Left ventricle myocardium inferior (tissue), 1 donor: ENCODE measurements at regions not wholly inside any gene's neighbourhood (a gene's known extent, or its start where the extent isn't known, plus 50 kb on each side); places are given as distances from the start of the nearest gene placed in this dataset.
A peak's percentile ranks its signal among the peaks of the same experiment; 100 is the strongest.

ENCODE experiments used
- DNase-seq: peaks from one replicate; pipeline ENCODE4 v3.0.0-alpha.2; 2020
- H3K27ac ChIP-seq: fragments of 200-600 bp; replicated peaks from 2 replicates; pipeline ENCODE4 v1.8.0; 2021
- H3K27me3 ChIP-seq: fragments of 200-600 bp; 2 replicates; pipeline ENCODE4 v1.8.0; 2021; ENCODE audit warnings: low read depth
- H3K36me3 ChIP-seq: fragments of 200-600 bp; 2 replicates; pipeline ENCODE4 v1.8.0; 2021
- H3K4me1 ChIP-seq: fragments of 200-600 bp; 2 replicates; pipeline ENCODE4 v1.8.0; 2021
- H3K4me3 ChIP-seq: fragments of 200-600 bp; 2 replicates; pipeline ENCODE4 v1.8.0; 2021; ENCODE audit warnings: mild to moderate bottlenecking, moderate library complexity
- H3K9me3 ChIP-seq: fragments of 200-600 bp; replicated peaks from 2 replicates; pipeline ENCODE4 v1.8.0; 2021
- intact Hi-C: fragments of 100-400 bp; cut with micrococcal nuclease; formaldehyde crosslinking; loops from one replicate; pipeline ENCODE4 v1.11.0; 2022
- TF ChIP-seq, protein P1 (sequence below): fragments of 200-600 bp; IDR thresholded peaks from 2 replicates; pipeline ENCODE4 v1.8.0; 2021; ENCODE audit warnings: antibody characterized with exemption, mild to moderate bottlenecking, borderline replicate concordance
- donor health status: DM: no; HTN: yes; CAD: no; lungs with severe emphysema.

DNA sequence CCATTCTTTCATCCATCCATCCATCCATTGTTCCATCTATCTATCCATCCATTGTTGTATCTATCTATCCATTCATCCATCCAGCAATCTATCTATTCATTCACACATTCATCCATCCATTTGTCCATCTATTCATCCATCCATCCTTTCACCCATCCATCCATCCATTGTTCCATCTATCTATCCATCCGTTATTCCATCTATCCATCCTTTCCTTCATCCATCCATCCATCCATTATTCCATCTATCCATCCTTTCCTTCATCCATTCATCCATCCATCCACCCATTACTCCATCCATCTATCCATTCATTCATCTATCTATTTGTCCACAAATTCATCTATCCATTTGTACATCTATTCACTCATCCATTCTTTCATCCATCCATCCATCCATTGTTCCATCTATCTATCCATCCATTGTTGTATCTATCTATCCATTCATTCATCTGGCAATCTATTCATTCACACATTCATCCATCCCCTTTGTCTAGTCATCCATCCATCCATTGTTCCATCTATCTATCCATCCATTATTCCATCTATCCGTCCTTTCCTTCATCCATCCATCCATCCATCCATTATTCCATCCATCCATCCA lies 65.9 kb upstream of the ANO1 start:
- no peak overlapping the region for H3K4me3 ChIP-seq
- intact Hi-C loops: no loop called here
- H3K27ac ChIP-seq: no peak overlapping the region
- TF ChIP-seq, protein P1, sequence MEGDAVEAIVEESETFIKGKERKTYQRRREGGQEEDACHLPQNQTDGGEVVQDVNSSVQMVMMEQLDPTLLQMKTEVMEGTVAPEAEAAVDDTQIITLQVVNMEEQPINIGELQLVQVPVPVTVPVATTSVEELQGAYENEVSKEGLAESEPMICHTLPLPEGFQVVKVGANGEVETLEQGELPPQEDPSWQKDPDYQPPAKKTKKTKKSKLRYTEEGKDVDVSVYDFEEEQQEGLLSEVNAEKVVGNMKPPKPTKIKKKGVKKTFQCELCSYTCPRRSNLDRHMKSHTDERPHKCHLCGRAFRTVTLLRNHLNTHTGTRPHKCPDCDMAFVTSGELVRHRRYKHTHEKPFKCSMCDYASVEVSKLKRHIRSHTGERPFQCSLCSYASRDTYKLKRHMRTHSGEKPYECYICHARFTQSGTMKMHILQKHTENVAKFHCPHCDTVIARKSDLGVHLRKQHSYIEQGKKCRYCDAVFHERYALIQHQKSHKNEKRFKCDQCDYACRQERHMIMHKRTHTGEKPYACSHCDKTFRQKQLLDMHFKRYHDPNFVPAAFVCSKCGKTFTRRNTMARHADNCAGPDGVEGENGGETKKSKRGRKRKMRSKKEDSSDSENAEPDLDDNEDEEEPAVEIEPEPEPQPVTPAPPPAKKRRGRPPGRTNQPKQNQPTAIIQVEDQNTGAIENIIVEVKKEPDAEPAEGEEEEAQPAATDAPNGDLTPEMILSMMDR: no peak
- peaks cover 44% of the 10 kb centered on the region for H3K27me3 ChIP-seq
- H3K4me1 ChIP-seq: no peaks in the 10 kb centered on the region
- no peaks in the 10 kb centered on the region for H3K36me3 ChIP-seq
- no peaks in the 10 kb centered on the region for H3K9me3 ChIP-seq
- no peak for DNase-seq

DNA sequence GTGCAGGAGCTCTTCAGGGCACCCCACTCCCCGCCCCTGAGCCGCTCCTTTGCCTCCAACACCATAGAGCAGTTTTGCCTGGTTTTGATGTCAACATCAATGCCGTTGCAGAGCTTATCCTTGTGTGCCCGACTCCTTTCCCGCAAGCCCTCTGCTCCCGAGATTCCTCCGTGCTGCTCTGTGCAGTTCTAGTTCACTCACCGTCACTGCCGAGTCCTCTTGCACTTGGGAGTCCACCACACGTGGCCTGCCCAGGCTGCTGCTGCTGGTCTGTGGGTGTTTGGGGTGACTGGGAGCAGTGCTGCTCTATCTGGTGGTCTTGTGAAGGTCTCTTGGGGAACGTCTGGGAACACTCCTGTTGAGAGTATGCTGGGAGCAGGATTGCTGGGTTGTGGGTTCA lies 63.8 kb upstream of the ANO1 start:
- Histone ChIP-seq H3K4me3 (no peak overlapping the region), H3K27ac (no peak overlapping the region), H3K4me1 (peaks cover 6% of the 10 kb centered on the region), H3K27me3 (peaks cover 37% of the 10 kb centered on the region), H3K9me3 (no peaks in the 10 kb centered on the region), H3K36me3 (no peaks in the 10 kb centered on the region)
- intact Hi-C loops: no loop called here
- TF ChIP-seq, protein P1: no peak
- DNase-seq: no peak

DNA sequence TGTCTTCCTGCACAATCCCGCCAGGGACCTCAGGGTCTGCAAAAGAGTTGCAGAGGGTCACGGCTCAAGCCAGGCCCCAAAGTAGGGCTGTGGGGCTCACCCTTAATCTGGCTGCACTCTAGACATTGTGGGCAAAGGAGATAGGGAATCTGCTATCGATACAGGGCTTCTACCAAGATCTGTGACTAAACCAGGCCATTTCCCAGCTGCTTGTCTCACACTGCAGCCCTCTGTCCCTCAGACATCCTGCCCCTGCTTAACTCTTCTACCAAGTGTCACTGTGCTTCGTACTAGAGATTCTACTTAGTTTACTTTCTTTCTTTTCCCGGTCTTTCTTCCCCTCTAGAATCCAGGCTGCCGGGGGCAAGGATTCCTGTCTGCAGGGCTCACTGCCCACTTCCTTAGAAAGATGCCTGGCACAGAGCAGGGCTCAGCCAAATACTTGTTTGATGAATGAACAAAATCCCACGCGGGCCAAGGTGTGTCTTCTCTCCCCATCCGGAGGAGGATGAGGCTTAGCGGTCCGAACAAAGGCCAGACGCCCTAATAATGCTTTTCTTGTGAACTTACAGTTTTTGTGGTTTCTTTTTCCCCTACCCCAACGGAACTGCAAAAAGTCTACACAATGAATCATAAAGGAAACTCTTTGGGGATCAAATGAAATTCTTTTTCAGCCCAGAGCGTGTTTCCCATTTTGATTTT lies 61.3 kb upstream of the ANO1 start:
- DNase-seq: no peak
- TF ChIP-seq, protein P1: no peak
- H3K27me3 ChIP-seq: peaks cover 27% of the 10 kb centered on the region
- intact Hi-C loops: no loop called here
- H3K27ac ChIP-seq: no peak overlapping the region
- H3K4me3 ChIP-seq: no peak overlapping the region
- H3K9me3 ChIP-seq: no peaks in the 10 kb centered on the region
- peaks cover 18% of the 10 kb centered on the region for H3K4me1 ChIP-seq
- no peaks in the 10 kb centered on the region for H3K36me3 ChIP-seq

GRCh38 chr11:70018816-70019215 lies 59.3 kb upstream of the ANO1 start:
- Histone ChIP-seq H3K27me3 (peaks cover 27% of the 10 kb centered on the region), H3K9me3 (peaks cover 8% of the 10 kb centered on the region), H3K4me3 (no peak overlapping the region), H3K4me1 (peaks cover 18% of the 10 kb centered on the region), H3K36me3 (no peaks in the 10 kb centered on the region), H3K27ac (peak overlapping the region; percentile 6)
- intact Hi-C loops: no loop called here
- no peak for DNase-seq
- TF ChIP-seq, protein P1: no peak

DNA sequence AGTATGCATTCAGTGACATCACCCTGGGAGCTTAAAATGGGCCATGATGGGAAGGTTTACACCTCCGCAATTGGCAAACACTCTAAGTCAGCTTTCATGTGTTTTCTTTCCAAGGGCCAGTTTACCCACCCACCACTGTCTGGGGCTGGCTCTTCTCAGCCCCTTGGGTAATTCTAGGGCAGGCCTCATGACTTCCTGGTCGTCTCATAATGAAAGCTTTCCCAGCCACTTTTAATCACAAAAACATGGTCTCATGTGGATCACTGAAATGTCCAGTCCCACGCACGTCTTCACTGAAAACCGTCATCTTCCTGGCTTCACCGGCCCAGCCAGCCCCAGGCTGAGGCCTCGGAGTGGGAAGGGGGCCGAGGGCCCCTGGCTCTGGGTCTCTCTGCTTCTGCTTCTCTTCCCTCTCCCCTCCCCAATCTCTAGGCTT lies 58.5 kb upstream of the ANO1 start:
- TF ChIP-seq, protein P1: no peak
- Histone ChIP-seq H3K27ac (peak overlapping the region; percentile 76), H3K36me3 (no peaks in the 10 kb centered on the region), H3K4me1 (peaks cover 18% of the 10 kb centered on the region), H3K9me3 (peaks cover 8% of the 10 kb centered on the region), H3K4me3 (no peak overlapping the region), H3K27me3 (peaks cover 27% of the 10 kb centered on the region)
- intact Hi-C loops: no loop called here
- DNase-seq: no peak
